ACHN (cell line): ENCODE measurements at regions not wholly inside any gene's neighbourhood (a gene's known extent, or its start where the extent isn't known, plus 50 kb on each side); places are given as distances from the start of the nearest gene placed in this dataset.

Experiments used
- DNase-seq: peaks from one replicate; pipeline ENCODE4 v3.0.0-alpha.2; 2015
- in situ Hi-C: cut with HindIII; loops from 2 replicates; pipeline ENCODE4 v1.10.0; 2017; ENCODE audit warnings: low sequenced_read_pairs, low pct_ligation_motif_present, low pct_unique_long_range_greater_than_20kb

- in situ Hi-C loops, result no loop called here
- no peak for DNase-seq
These were observed 96.7 kb upstream of the ASAP2 start for GRCh38 chr2:9109871-9110270.

GRCh38 chr2:9108210-9108967 is 98.2 kb upstream of the ASAP2 start:
- no peak for DNase-seq
- in situ Hi-C loops, result no loop called here

DNA sequence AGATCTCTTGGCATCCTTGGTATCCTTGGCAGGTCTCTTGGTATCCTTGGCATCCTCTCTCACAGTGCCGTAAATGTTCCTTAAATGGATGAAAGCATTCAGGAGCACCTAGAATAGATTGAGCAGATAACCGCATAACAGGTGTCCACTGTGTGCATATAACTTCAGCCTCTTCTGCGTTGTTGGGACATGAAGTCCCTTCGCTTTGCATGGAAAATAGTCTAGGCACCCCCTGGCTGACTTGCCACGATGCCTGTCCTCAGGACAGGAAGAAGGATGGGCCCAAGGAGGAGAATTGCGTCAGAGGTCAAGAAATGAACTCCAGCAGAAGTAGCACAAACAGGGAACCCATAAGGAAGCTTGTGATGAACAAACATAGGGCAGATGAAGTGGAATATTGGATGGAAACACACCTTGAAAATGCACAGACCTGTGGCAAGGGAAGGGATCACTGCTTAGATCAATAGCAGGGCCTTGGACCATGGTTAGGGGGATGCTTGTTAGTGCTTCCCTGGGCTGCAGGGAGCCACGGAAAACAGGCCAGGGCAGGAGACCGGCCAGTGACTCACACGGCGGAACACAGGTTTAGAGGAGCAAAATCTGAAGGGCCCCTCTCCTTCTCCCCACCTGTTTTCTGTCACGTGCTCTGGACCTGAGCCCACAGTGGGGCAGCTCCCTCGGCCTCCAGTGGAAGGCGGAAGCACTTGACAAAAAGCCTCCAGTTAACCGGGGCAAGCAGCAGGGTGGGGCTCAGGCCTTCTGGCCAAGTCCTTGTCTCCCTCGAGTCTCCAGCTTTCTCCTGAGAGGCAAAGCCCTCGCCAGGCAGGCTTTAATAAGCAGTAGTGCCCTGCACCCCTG is 99.2 kb upstream of the ASAP2 start:
- no peak for DNase-seq
- in situ Hi-C loops, result no loop called here

DNA sequence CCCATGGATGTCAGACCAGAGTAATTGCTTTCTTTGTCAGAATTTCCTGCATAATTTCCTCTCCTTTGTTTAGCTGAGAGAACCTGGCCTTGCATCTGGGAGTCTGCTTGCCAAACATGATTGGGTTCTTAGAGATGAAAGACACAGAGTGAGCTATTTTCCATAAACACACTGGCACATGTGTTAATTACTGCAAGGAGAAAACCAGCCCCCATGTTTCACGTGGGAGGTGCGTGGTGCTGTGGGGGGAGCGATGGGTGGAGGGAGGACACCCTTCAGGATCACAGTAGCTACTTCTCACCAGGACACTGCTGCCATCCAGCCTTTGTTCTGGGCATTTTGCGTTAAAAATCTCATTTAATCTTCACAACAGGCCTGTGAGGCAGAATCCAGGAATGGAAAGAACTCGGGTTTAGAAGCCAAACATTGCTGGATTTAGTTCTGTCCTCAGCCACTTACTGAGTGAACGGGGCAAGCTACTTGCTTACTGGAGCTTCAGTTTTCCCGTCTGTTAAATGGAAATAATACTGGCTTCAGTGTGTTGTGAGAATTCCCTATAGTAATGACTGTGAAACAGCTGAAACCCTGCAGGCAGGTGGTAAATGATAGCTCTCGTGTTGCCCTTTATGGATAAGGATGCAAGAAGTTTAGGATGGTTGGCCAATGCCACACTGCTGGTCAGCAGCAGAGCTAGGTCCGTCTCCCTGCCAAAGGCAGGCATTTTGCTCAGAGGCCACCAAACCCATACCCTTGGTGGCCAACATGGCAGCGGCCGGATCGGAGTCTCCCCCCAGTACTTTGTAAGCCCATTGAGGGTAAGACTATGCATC is 100.1 kb upstream of the ASAP2 start:
- no peak for DNase-seq
- in situ Hi-C loops, result no loop called here

DNA sequence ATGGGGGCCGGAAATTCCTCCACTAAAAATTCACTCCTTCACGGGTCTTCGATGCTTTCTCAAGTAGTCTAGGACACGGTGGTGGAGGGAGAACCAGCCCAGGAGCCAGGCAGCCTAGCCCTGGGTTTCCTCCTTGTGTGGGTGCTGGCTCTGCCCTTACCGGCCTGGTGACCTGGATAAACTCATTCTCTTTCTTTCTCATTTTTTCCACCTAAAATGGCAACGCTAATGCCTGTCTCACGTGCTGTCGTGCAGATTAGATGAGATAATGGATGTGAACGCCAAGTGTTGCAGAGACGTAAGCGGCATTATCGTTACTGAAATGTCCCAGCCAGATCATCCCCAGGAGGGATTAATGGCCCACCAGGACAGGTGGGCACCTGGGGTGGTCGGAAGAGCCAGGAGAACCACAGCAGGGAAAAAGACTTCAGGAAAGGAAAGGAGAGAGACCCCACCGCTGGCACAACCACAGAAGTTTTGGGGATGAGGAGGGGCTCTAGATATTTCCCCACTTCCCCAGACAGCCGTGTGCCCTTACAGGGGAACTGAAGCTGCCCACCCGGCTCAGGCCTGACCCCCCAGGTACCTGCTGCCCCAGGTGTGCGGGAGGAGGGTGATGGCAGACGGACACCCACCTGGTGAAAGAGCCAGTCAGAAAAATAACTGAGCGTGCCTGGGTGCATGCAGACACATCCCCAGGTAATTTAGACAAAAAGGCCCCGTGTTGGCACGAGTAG is 100.8 kb upstream of the ASAP2 start:
- DNase-seq, result no peak
- in situ Hi-C loops, result no loop called here

DNA sequence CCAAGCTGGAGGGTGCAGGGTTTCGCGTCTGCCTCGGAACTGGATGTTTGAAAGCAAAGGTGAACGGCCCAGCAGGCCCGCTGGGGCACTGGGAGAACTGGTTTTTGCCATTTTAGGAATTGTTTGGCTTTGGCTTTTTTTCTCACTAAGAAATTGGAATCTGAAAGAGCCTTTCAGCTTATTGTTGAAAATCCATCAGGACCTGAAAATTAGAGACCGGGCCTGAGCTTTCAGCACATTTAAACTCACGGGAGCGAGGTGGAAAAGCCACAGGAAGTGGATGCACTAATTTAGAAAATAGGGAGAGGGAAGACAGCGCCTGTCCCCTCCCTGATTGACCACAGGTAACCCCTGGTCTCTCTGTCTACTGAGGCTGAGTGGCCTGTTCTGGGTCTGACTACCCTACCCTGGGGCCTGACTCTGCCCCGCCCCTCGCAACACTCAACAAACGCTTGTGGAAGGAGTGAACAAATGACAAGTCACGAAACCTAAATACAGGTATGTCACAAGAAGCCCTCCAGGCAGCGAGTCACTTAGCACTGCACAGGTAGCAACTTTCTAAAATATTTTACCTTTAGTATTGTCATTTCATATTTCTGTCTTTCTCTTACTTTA is 100.3 kb upstream of the MBOAT2 start:
- in situ Hi-C loops, result no loop called here
- no peak for DNase-seq

GRCh38 chr2:9102861-9103662 is 99.6 kb upstream of the MBOAT2 start:
- in situ Hi-C loops, result no loop called here
- no peak for DNase-seq

DNA sequence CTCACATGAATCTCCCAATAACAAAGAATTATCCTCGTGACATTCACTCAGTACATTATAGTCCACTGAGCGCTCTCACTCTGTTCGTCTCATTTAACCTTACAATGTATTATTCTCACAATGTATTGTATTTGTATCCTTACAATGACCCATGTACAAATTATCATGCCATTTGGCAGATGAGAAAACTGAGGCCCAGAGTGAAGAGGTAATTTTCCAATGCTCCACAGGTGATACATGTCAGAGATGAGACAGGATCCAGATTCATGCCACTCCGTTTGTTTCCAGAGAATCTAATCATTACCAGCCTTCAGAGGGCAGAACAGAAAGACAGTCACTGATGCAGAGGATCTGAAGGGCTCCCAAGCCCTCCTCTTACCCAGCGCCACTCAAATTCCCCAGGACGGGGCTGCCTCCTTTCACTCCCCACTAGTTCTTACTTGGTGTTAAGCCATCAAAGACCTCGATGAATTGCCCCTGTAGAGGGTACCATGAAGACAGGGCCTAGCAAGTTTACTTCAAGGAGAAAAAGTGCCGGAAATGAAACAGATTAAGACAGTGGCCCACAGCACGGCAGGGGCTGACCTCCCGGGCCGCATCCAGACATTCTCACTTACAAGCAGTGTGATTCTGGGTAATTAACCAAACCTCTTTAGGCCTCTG is 98.4 kb upstream of the MBOAT2 start:
- DNase-seq, result no peak
- in situ Hi-C loops, result no loop called here

- in situ Hi-C loops, result no loop called here
- DNase-seq, result no peak
These were observed 96.8 kb upstream of the MBOAT2 start for GRCh38 chr2:9100080-9100876.

- in situ Hi-C loops, result no loop called here
- peak; percentile 39 for DNase-seq
These were observed 95.9 kb upstream of the MBOAT2 start for GRCh38 chr2:9099341-9099751.

DNA sequence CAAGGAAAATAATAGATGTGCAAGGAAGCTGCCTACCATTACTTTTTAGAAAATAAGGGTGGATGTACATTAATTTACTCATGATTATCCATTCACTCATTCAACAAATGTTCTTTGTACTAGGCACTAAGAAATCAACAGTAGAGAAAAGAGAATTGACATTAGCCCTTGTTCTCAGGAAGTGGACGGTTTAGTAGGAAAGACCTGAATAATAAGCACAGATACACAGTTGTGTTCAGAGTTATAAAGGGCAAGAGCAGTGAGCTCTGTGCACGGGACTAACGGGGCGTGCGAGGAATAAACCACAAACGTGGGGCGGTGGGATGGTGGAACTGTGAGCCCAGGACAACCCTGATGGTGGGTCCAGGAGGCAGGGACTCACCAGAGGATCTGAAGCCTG is 94.4 kb upstream of the MBOAT2 start:
- DNase-seq, result no peak
- in situ Hi-C loops, result no loop called here

DNA sequence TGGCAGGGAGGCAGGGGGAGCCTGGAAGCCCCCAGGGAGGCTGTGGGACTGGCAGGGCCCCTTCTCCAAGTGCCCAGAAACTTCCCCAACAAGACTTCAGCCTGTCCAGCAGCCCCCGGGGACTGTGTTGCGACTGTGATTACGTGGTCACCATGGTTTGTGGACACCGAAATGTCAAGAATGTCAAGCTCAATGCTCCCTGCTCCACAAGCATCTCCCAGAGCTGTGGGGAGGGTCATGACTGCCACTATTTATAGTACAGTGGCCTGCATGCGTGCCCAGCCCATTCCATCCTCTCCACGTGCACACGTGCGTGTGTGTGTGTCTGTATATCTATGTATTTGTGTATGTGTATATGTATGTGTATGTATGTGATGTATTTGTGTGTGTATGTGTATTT is 93.8 kb upstream of the MBOAT2 start:
- in situ Hi-C loops, result no loop called here
- peak; percentile 19 for DNase-seq

DNA sequence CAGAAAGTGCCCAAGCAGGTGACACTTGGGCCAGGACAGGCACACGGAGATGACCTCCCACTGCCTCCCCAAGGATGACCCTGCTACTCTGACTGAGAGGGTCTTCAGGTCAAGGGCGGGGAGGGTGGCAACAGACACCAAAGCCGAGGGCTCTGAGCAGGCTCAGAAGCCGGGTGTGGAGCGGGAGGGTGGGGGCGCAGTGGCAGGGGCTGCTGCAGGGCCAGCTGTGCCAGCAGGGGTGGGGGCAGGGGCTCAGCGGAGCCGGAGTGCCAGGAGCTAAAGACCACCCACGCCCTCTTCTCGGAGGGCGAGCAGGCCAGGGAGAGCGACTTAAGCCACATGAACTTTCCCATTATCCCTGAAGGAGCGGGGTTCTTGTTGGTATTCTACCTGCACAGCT is 93.3 kb upstream of the MBOAT2 start:
- in situ Hi-C loops, result no loop called here
- no peak for DNase-seq

DNA sequence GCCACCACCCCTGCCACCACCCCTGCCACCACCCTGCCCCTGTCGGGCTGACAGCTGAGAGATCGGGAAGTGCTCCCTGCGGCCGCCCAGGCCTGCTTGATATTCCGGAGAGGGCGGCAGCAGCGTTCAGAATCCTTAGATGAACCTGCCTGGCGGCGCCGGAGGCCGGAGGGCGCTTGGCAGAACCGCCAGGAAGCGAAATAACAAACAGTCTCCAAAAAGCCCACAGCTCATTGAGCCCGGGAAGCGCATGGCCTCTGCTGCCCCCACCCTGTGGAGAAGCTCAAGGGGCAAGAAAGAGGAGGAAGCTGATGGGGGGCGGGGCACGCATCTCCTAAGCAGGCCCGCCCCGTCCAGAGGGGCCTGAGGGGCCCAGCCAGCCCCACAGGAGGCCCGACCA is 92.2 kb upstream of the MBOAT2 start:
- no peak for DNase-seq
- in situ Hi-C loops, result no loop called here

DNA sequence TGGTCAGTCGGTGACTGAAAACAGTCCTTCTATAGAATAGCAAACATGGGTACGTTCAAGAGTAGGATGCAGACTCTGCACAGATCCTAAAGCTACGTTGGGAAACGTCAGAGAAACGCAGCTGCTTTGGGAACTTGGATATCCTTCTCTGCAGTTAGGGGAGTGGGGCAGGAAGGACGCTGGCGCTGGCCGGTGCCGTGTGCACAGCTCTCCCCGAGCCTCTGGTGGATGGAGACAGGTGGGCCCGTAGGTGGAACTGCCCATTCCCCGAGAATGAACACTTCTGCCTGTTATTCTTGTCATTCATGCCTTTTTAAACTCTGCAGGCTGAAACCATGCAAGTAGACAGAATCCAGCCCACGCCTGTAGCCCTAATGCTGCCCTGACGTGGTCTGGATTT is 91.7 kb upstream of the MBOAT2 start:
- in situ Hi-C loops, result no loop called here
- DNase-seq, result no peak

DNA sequence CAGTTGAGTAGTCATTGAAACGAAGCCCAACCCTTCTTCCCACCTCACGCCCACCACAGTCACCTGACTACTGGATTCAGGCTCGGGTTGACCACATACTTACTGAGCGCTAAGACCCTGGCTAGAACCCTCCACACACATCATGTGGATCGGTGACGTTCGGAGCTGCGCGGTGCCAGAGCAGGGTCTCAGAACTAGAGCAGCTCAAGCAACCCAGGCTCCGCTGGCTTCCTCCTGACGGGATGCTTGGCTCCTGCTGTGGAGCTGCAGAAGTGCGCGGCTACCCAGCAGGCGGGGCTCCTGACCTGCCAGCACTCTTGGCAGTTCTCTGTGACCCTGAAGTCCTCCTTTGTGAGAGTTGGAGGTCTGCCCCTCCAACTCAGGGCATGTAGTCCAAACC is 90.6 kb upstream of the MBOAT2 start:
- DNase-seq, result no peak
- in situ Hi-C loops, result no loop called here
